ENCODE measurements at regions not wholly inside any gene's neighbourhood (a gene's known extent, or its start where the extent isn't known, plus 50 kb on each side); places are given as distances from the start of the nearest gene placed in this dataset.

DNA sequence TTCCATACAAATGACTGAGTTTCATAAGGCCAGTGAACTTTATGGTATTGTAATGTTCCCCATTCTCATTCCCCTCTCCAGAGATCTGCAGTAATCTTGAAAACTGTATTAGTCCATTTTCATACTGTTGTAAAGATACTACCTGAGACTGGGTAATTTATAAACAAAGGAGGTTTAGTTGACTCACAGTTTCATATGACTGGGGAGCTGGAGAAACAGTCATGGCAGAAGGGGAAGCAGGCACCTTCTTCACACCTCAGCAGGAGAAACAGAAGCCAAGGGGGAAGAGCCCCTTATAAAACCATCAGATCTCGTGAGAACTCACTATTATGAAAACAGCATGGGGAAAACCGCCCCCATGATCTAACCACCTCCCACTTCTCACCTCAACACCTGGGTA, 318.7 kb upstream of the KLF12 start:
- DNase-seq (ENCODE audit: low spot score) = no peak
- TF ChIP-seq, protein P1, sequence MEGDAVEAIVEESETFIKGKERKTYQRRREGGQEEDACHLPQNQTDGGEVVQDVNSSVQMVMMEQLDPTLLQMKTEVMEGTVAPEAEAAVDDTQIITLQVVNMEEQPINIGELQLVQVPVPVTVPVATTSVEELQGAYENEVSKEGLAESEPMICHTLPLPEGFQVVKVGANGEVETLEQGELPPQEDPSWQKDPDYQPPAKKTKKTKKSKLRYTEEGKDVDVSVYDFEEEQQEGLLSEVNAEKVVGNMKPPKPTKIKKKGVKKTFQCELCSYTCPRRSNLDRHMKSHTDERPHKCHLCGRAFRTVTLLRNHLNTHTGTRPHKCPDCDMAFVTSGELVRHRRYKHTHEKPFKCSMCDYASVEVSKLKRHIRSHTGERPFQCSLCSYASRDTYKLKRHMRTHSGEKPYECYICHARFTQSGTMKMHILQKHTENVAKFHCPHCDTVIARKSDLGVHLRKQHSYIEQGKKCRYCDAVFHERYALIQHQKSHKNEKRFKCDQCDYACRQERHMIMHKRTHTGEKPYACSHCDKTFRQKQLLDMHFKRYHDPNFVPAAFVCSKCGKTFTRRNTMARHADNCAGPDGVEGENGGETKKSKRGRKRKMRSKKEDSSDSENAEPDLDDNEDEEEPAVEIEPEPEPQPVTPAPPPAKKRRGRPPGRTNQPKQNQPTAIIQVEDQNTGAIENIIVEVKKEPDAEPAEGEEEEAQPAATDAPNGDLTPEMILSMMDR (IDR thresholded peaks at IDR 0.05; ENCODE audit: extremely low read depth, missing control alignments) = no peak

DNA sequence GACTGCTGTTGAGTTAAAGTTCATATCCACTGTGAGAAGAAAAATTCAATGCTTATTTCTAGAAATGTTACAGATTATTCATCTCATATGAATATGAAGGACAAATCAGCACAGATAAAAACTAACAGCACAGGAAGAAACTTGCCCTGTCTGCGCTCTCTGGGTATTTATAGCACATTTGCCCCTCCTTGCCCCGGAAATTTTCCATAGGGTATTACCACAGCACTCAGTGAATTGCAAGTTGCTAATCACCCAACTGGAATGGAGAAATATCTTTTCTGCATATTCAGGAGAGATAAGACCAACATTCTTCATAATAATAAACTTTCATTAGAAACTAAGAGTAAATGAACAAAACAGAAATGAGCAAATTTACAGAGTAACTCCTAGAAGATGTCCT, 318.0 kb upstream of the KLF12 start:
- TF ChIP-seq, protein P1 (IDR thresholded peaks at IDR 0.05; ENCODE audit: extremely low read depth, missing control alignments) = no peak
- DNase-seq (ENCODE audit: low spot score) = no peak

DNA sequence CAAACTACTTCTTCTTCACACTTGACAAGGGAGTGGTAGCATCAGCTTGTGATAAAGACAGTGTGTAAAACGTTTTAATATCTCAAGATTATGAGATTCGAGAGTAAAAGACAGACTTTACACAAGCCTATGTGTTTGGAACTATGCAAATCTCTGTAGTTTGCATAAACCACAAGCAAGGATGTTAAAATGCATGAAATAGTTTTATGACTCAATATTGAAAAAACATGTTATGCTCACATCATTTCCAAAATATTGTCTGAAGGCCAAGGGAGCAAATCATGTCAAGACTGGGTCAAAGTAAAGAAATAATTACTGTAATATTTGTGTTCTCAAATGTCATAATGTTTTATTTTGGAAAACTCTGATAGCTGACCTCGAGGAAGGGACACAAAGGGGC, 316.8 kb upstream of the KLF12 start:
- TF ChIP-seq, protein P1 (IDR thresholded peaks at IDR 0.05; ENCODE audit: extremely low read depth, missing control alignments) = no peak
- DNase-seq (ENCODE audit: low spot score) = no peak

DNA sequence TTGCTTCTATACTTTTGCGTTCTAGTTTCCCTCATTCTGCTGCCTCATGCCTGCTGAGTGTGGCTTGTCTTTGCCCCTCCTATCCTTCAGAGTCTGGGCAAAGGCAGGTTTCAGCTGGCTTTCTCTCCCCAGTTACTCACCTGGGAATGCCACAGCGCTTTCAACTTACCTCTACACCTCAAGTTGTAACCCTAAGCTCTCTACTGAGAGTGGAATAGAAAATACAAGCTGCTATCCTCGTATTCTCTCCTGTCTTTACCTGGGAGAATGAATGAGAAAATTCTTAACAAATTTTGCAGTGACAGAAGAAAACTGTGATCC, 316.3 kb upstream of the KLF12 start:
- DNase-seq (ENCODE audit: low spot score) = no peak
- TF ChIP-seq, protein P1 (IDR thresholded peaks at IDR 0.05; ENCODE audit: extremely low read depth, missing control alignments) = no peak

DNA sequence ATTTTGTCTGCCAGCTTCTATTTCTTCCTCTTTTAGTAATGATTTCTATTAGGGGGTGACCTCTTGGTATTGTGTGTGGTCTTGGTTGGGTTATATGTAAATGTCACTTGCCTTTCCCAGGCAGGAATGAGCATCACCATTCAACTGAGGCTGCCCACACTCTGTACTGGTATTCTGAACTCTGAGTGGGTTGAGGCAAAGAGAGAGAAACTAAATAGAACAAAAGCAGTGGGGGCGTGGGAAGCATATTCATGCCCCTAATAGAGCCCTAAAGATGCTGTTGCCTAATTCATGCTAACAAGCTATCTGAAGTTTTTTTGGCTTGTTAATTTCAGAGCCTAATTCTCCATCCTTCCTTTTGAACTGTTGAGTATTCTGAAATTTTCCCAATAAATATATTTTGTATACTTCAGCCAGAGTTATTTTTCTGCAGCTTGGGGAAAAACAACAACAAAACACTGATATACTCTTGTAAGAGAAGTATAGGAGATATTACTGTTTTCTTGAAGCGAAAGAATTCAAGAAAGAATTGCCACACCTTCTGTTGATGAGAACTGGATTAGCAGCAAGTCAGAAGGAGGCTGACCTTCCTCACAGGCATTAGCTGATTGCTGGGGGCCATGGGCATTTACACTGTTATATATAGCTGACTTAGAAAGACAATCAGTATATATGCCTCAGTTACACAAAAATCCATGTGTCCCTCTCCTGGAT, 315.8 kb upstream of the KLF12 start:
- no peak for DNase-seq (ENCODE audit: low spot score)
- TF ChIP-seq, protein P1 (IDR thresholded peaks at IDR 0.05; ENCODE audit: extremely low read depth, missing control alignments) = no peak

DNA sequence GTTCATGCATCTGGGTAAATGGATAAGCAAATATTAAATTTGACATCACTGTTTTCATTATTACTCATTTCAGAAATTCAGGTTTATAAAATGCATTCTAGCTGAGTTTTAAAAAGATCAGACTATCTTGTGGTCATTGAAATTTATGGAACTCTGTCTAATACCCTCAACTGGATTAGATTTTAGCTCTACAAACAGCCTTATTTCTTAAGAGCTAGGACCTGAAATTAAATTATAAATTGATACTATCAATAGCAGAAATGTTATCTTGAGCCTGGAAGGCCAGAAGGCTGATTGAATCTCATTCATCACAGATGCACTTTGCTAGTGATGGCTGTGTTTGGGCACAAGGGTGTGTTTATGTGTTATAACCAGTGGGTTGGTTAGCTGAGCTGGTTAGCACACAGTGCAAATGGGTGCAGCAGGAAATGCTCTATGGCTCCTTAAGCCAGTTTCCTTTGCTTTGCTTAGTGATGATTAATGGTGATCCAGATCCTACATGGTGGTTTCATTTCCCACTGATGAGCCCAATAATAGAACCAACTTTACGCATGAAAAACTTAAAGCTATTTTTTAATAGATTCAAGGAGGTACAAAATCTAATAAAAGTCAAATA, 310.8 kb upstream of the KLF12 start:
- no peak for DNase-seq (ENCODE audit: low spot score)
- TF ChIP-seq, protein P1 (IDR thresholded peaks at IDR 0.05; ENCODE audit: extremely low read depth, missing control alignments) = no peak

DNA sequence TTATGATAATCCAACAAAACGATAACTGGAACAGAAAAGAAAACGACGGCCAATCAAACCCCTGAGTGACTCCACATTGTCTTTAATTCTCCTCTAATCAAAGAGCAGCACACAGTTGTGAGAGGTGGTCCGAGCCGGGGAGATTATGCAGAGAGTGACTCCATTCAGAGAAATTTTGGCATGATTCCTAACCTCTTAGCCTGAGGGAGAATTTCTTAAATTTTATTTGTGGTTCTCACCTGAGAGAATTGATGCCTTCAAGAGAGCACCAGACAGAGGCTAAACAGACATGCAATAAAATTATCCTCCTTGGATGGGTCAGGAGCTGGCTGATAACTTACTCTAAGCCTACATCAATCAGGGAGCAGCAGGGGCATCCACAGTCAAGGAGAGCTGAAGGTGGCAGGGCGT, 310.0 kb upstream of the KLF12 start:
- TF ChIP-seq, protein P1 (IDR thresholded peaks at IDR 0.05; ENCODE audit: extremely low read depth, missing control alignments) = no peak
- DNase-seq (ENCODE audit: low spot score) = no peak
